H9 (cell line): ENCODE measurements at regions not wholly inside any gene's neighbourhood (a gene's known extent, or its start where the extent isn't known, plus 50 kb on each side); places are given as distances from the start of the nearest gene placed in this dataset.

Experiments used
- DNase-seq: peaks from one replicate; pipeline ENCODE4 v3.0.0-alpha.2; 2017
- H2AFZ ChIP-seq: one replicate; pipeline ENCODE4 v1.6.1; 2013; ENCODE audit warnings: mild to moderate bottlenecking, low read length, control low read depth, moderate library complexity
- H2AK5ac ChIP-seq: 2 replicates; pipeline ENCODE4 v1.6.1; 2013; ENCODE audit warnings: low read length, control low read depth, mixed read lengths; ENCODE audit not compliant: insufficient read length
- H2BK120ac ChIP-seq: one replicate; pipeline ENCODE4 v1.6.1; 2013; ENCODE audit warnings: low read depth, mild to moderate bottlenecking, low read length, control low read depth, inconsistent platforms; ENCODE audit not compliant: poor library complexity, severe bottlenecking
- H2BK12ac ChIP-seq: 2 replicates; pipeline ENCODE4 v1.6.1; 2013; ENCODE audit warnings: low read length, control low read depth, mixed read lengths, low read depth; ENCODE audit not compliant: insufficient read length
- H2BK15ac ChIP-seq: 2 replicates; pipeline ENCODE4 v1.6.1; 2013; ENCODE audit warnings: low read depth, low read length, control low read depth
- H2BK20ac ChIP-seq: one replicate; pipeline ENCODE4 v1.6.1; 2013; ENCODE audit warnings: low read depth, mild to moderate bottlenecking, low read length, control low read depth, inconsistent platforms; ENCODE audit not compliant: poor library complexity, severe bottlenecking
- H2BK5ac ChIP-seq: 2 replicates; pipeline ENCODE4 v1.6.1; 2013; ENCODE audit warnings: low read length, control low read depth, mixed read lengths; ENCODE audit not compliant: insufficient read length
- H3K14ac ChIP-seq: 2 replicates; pipeline ENCODE4 v1.6.1; 2013; ENCODE audit warnings: low read length, control low read depth; ENCODE audit not compliant: insufficient read depth
- H3K18ac ChIP-seq: 2 replicates; pipeline ENCODE4 v1.6.1; 2013; ENCODE audit warnings: low read depth, mild to moderate bottlenecking, mixed read lengths, low read length, control low read depth; ENCODE audit not compliant: insufficient read length
- H3K23ac ChIP-seq: 2 replicates; pipeline ENCODE4 v1.6.1; 2013; ENCODE audit warnings: low read length, control low read depth, mixed read lengths, low read depth; ENCODE audit not compliant: insufficient read length
- H3K23me2 ChIP-seq: 2 replicates; pipeline ENCODE4 v1.6.1; 2013; ENCODE audit warnings: low read depth, mild to moderate bottlenecking, mixed read lengths, low read length, control low read depth; ENCODE audit not compliant: insufficient read length, poor library complexity, severe bottlenecking
- H3K27ac ChIP-seq: 2 replicates; pipeline ENCODE4 v1.5.1; 2013; ENCODE audit warnings: low read length, control low read depth, mixed read lengths, low read depth; ENCODE audit not compliant: insufficient read length
- H3K27me3 ChIP-seq: 2 replicates; pipeline ENCODE4 v1.6.1; 2013; ENCODE audit warnings: low read length, control low read depth, inconsistent platforms; ENCODE audit not compliant: insufficient read depth
- H3K4ac ChIP-seq: 2 replicates; pipeline ENCODE4 v1.6.1; 2013; ENCODE audit warnings: low read depth, mild to moderate bottlenecking, control low read depth, inconsistent platforms, low read length, moderate library complexity
- H3K4me1 ChIP-seq: 2 replicates; pipeline ENCODE4 v1.6.1; 2013; ENCODE audit warnings: low read length, control low read depth, inconsistent platforms; ENCODE audit not compliant: insufficient read depth
- H3K4me2 ChIP-seq: 2 replicates; pipeline ENCODE4 v1.6.1; 2013; ENCODE audit warnings: low read length, control low read depth, mixed read lengths; ENCODE audit not compliant: insufficient read length, insufficient read depth
- H3K56ac ChIP-seq: 2 replicates; pipeline ENCODE4 v1.6.1; 2013; ENCODE audit warnings: low read depth, mild to moderate bottlenecking, mixed read lengths, low read length, control low read depth; ENCODE audit not compliant: insufficient read length
- H3K79me1 ChIP-seq: 2 replicates; pipeline ENCODE4 v1.6.1; 2013; ENCODE audit warnings: low read depth, mild to moderate bottlenecking, moderate library complexity, low read length, control low read depth, inconsistent platforms; ENCODE audit not compliant: insufficient read depth, poor library complexity, severe bottlenecking
- H3K79me2 ChIP-seq: 2 replicates; pipeline ENCODE4 v1.6.1; 2013; ENCODE audit warnings: low read length, control low read depth, inconsistent platforms; ENCODE audit not compliant: insufficient read depth
- H3K9ac ChIP-seq: 2 replicates; pipeline ENCODE4 v1.6.1; 2013; ENCODE audit warnings: low read length, control low read depth, mixed read lengths; ENCODE audit not compliant: insufficient read length; ENCODE audit errors: extremely low read depth
- H3K9me3 ChIP-seq: one replicate; pipeline ENCODE4 v1.6.1; 2013; ENCODE audit warnings: low read depth, low read length, inconsistent platforms; ENCODE audit not compliant: control insufficient read depth
- H3T11ph ChIP-seq: one replicate; pipeline ENCODE4 v1.6.1; 2013; ENCODE audit warnings: mild to moderate bottlenecking, low read length, control low read depth, inconsistent platforms
- H4K20me1 ChIP-seq: one replicate; pipeline ENCODE4 v1.6.1; 2013; ENCODE audit not compliant: control insufficient read depth, insufficient read length, insufficient read depth
- H4K5ac ChIP-seq: 2 replicates; pipeline ENCODE4 v1.6.1; 2013; ENCODE audit warnings: low read depth, mild to moderate bottlenecking, mixed read lengths, low read length, control low read depth; ENCODE audit not compliant: insufficient read length
- H4K8ac ChIP-seq: replicated peaks from 2 replicates; pipeline ENCODE4 v1.6.1; 2013; ENCODE audit warnings: low read length, control low read depth, mixed read lengths, low read depth; ENCODE audit not compliant: insufficient read length
- H4K91ac ChIP-seq: 2 replicates; pipeline ENCODE4 v1.6.1; 2013; ENCODE audit warnings: low read depth, mild to moderate bottlenecking, moderate library complexity, mixed read lengths, low read length, control low read depth; ENCODE audit not compliant: insufficient read length
- H3K27ac Mint-ChIP-seq, 3 experiments: 2 replicates in 2 of 3; 3 replicates in 1 of 3; pipeline ENCODE4 v1.8.0; 2020 to 2021; ENCODE audit warnings: mixed read lengths in 3 of 3, mild to moderate bottlenecking in 1 of 3, moderate library complexity in 1 of 3
- H3K27me3 Mint-ChIP-seq: 2 replicates; pipeline ENCODE4 v1.8.0; 2021; ENCODE audit warnings: low read depth, mild to moderate bottlenecking, moderate library complexity, mixed read lengths
- H3K36me3 Mint-ChIP-seq, 3 experiments: 2 replicates in 2 of 3; 3 replicates in 1 of 3; pipeline ENCODE4 v1.8.0; 2020 to 2021; ENCODE audit warnings: low read depth in 3 of 3, mixed read lengths in 3 of 3; ENCODE audit not compliant: insufficient read depth in 1 of 3
- H3K4me1 Mint-ChIP-seq, 2 experiments: 2 replicates each; pipeline ENCODE4 v1.8.0; 2020; ENCODE audit warnings: mixed read lengths in 2 of 2
- H3K4me3 Mint-ChIP-seq, 2 experiments: 2 replicates in 1 of 2; 3 replicates in 1 of 2; pipeline ENCODE4 v1.8.0; 2020 to 2021; ENCODE audit warnings: mild to moderate bottlenecking in 2 of 2, mixed read lengths in 2 of 2, moderate library complexity in 1 of 2
- H3K9me3 Mint-ChIP-seq, 2 experiments: 2 replicates in 1 of 2; 3 replicates in 1 of 2; pipeline ENCODE4 v1.8.0; 2020; ENCODE audit warnings: mild to moderate bottlenecking in 2 of 2, mixed read lengths in 2 of 2, moderate library complexity in 1 of 2
- CTCF ChIP-seq: fragments of 200-600 bp; sonication (generic); conservative IDR thresholded peaks from 3 replicates; pipeline ENCODE4 v1.8.0; 2021; ENCODE audit warnings: antibody characterized with exemption, mild to moderate bottlenecking
- WGBS: extraction: QIAGEN DNeasy Blood & Tissue Kit; methylation state at CpG from one replicate; pipeline ENCODE4 v1.1.7; 2013; ENCODE audit warnings: missing lambda C conversion rate, low lambda C conversion rate, mixed read lengths; ENCODE audit not compliant: insufficient read length; ENCODE audit errors: extremely low coverage; 5-methylcytosine and 5-hydroxymethylcytosine counted together

GRCh38 chr12:46533723-46534122 is 161.2 kb upstream of the SLC38A2 start:
- no CpG with 5 or more reads among the region's 2 CpGs for WGBS
- H3K27ac Mint-ChIP-seq = no peak overlapping the region

More at GRCh38 chr12:46533723-46534122, 161.2 kb upstream of the SLC38A2 start:
- Mint-ChIP-seq H3K4me1 (peaks cover 10 to 14% of the 10 kb centered on the region in 2 experiments), H3K27me3 (no peaks in the 10 kb centered on the region), H3K4me3 (no peak overlapping the region), H3K36me3 (peaks cover 0 to 4% (median 0%) of the 10 kb centered on the region in 3 experiments; a peak in 1 of 7 replicates), H3K9me3 (peaks cover 0 to 10% of the 10 kb centered on the region in 2 experiments; a peak in 3 of 5 replicates)
- H4K20me1 ChIP-seq = no peaks in the 10 kb centered on the region
- H2BK20ac ChIP-seq = no peak overlapping the region
- no peak overlapping the region for H3K23ac ChIP-seq
- no peak overlapping the region for H3K9ac ChIP-seq
- no peak overlapping the region for H4K5ac ChIP-seq
- H2BK5ac ChIP-seq = no peak overlapping the region
- H4K8ac ChIP-seq = no peak overlapping the region
- H3K18ac ChIP-seq = no peak overlapping the region
- DNase-seq = no peak
- H3K14ac ChIP-seq = no peak overlapping the region
- no peak for TF ChIP-seq CTCF
- H3K9me3 ChIP-seq = no peaks in the 10 kb centered on the region
- H3K4me1 ChIP-seq = no peaks in the 10 kb centered on the region
- H2AK5ac ChIP-seq = no peak overlapping the region
- H3K79me2 ChIP-seq = no peaks in the 10 kb centered on the region
- no peak overlapping the region for H2BK120ac ChIP-seq
- H4K91ac ChIP-seq = no peak overlapping the region
- H2BK15ac ChIP-seq = no peak overlapping the region
- no peaks in the 10 kb centered on the region for H3K79me1 ChIP-seq
- H2BK12ac ChIP-seq = no peak overlapping the region
- H3K27ac ChIP-seq = no peak overlapping the region
- no peak overlapping the region for H3K4ac ChIP-seq
- no peak overlapping the region for H2AFZ ChIP-seq
- no peaks in the 10 kb centered on the region for H3K23me2 ChIP-seq
- no peaks in the 10 kb centered on the region for H3K27me3 ChIP-seq
- H3K4me2 ChIP-seq = no peak overlapping the region
- no peak overlapping the region for H3T11ph ChIP-seq
- H3K56ac ChIP-seq = no peak overlapping the region
